ENCODE measurements at regions not wholly inside any gene's neighbourhood (a gene's known extent, or its start where the extent isn't known, plus 50 kb on each side); places are given as distances from the start of the nearest gene placed in this dataset.

DNA sequence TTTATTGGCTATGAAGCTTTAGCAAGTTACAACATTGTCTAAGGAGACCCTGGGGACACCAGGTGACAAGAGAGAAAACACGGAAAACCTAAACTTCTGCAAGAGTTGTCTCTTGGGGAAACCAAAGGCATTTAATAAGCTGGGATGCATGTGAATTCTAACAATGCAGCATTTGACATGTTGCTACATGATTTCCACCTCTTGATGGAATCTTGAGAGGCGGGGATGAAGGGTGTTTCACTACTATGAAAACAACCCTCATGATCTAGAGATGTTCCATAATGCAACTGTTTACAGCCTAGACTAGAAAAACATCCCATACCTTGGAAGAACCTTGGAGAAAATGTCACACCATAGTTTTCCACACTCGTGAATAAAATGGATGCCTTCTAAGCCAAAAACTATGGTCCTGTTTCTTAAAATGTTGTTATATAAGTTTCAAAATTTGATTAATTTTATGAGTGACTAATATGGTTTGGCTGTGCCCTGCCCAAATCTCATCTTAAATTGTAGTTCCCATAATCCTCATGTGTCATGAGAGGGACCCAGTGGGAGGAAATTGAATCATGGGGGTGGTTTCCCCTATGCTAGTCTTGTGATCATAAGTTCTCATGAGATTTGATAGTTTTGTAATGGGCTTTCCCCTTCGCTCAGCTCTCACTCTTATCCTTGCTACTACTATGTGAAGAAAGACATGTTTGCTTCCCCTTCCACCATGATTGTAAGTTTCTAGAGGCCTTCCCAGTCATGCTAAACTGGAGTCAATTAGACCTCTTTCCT, 164.6 kb downstream of the TNFSF13B start:
- H3K4me3 ChIP-seq (ENCODE audit: low read depth, low read length) = no peak overlapping the region
- no peak for DNase-seq (ENCODE audit: low read depth)

DNA sequence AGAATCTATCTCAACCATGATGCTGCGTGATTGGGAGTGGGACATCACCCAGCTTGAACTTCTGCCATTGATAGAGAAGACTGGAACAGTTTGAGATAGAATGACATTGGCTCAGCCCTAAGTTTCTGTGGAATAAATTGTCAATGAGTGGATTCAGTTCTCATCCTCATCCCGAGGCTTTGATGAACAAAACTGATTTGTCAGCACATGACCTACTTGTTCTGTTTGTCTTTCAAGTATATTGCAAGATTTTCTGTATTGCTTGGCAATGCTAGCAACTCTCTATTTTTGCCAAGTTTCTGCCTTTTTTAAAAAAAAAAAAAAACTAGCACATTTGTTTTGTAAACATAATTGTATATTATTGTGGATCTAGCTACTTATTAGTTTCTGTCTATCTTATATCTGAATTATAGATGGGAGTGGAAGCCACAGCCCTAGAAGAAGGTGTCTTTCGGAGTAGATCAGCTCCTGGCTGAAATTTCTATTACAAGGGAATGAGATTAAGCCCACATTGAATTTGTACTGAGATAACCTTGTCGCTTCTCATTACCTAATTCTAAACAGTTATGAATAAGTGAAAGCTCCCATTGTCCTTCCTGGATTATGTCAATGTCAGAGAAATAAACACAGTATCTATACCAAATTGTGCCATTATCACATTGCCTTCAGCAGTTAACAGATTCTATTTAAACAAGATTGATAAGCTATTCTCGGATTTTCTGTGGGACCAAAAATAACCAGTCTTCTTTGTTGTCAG, 166.1 kb downstream of the TNFSF13B start:
- no peak overlapping the region for H3K4me3 ChIP-seq (ENCODE audit: low read depth, low read length)
- DNase-seq (ENCODE audit: low read depth) = no peak

DNA sequence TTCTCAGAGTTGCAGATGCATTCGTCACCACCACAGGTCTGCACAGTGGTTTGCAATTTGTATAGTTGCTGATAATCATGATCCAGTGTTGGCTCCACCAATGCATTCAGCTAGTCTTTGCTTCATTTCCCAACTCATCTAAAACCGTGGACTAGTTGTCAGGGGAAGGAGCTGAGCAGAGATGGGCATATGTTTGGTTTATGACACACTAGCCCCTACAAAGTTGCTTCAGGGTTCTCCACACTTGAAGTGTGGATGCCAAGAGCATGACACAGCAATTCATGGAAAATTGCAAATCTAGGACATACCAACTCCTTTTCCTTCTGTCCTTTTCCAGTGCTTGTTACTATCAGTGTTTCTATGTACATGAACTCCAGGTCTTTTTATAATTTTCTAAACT, 168.0 kb downstream of the TNFSF13B start:
- DNase-seq (ENCODE audit: low read depth) = peak; percentile 24
- H3K4me3 ChIP-seq (ENCODE audit: low read depth, low read length) = no peak overlapping the region

DNA sequence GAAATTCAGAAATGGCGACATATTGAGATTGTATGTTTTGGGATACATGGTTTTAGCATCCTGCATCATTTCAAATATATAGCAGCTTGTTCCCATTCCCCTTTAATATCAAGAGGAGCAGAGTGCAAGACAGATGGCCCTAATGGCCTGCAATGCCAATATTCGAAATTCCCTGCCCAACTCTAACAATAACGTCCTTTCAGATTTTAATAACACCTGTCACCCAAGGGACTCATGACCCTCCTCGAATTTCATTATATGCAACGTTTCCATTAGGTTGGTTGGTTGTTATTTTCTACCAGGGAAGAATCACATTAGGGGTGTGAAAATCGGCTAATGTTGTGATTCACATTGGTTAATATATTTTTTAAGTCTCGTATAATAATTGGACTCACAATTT, 170.0 kb downstream of the TNFSF13B start:
- no peak overlapping the region for H3K4me3 ChIP-seq (ENCODE audit: low read depth, low read length)
- DNase-seq (ENCODE audit: low read depth) = no peak

DNA sequence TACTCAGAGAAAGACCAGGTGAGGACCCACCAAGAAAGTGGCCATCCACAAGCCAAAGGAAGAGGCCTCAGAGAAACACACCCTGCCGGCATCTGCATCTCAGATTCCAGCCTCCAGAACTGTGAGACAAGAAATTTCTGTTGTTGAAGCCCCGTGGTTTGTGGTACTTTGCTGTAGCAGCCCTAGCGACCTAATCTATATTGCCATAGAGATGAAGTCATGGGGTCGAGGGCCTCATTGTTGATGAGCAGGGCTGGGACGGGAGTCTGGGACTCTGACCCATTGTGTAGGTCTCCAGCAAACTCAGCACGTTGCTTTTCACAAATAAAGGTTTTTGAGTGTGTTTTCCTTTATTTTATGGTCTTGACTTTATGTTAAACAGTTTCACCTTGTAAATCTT, 174.9 kb downstream of the TNFSF13B start:
- no peak for DNase-seq (ENCODE audit: low read depth)
- no peak overlapping the region for H3K4me3 ChIP-seq (ENCODE audit: low read depth, low read length)

DNA sequence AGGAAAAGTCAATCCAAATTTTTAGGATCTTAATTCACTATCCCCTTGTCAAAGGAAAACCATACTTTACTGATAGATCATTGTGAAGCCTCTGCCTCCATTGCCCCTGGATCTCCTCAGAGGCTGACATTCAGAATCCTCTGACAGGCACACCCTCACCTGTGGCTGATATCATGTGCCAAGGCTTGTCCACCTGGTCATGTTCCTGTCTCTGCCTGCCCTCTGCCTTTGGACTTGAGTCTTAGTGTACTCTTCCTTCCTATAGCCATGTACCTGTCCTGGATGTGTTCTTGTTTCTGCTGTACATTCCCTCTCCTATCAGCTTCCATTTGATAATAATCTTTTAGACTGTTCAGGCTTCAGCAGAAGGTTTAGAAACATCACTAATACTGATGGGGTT, 179.4 kb downstream of the TNFSF13B start:
- no peak for DNase-seq (ENCODE audit: low read depth)
- H3K4me3 ChIP-seq (ENCODE audit: low read depth, low read length) = no peak overlapping the region

DNA sequence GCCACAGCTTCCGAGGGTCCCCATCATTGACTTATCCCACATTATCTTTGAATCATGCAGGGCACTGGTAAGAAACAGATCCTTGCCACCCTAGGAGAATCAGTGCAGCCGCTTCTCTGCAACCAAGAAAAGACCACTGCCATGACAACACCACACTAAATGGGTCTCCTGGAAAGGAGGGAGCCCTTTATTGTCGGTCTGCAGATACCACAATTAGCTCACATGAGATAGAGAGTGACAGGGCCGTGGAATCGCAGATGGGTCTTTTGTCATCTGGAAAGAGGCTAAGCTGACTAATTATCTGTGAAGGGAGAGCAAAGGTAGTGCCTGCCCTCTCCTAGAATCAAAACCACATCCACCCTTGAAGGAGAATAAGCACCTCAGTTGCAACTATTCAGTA, 178.3 kb upstream of the MYO16 start:
- no peak for DNase-seq (ENCODE audit: low read depth)
- H3K4me3 ChIP-seq (ENCODE audit: low read depth, low read length) = no peak overlapping the region

DNA sequence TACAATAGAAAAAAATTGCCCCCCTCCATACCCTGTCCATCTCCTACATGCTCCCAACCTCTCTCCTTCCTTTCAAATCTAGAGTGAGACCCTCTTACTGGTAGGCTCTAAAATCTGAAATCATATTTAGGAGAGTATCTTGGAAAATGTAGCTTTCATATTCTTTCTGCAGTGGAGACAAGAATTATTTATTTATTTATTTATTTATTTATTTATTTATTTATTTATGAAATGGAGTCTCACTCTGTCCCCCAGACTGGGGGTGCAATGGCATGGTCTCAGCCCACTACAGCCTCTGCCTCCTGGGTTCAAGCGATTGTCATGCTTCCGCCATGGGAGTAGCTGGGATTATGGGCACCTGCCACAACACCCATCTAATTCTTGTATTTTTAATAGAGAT, 174.1 kb upstream of the MYO16 start:
- no peak for DNase-seq (ENCODE audit: low read depth)
- no peak overlapping the region for H3K4me3 ChIP-seq (ENCODE audit: low read depth, low read length)

DNA sequence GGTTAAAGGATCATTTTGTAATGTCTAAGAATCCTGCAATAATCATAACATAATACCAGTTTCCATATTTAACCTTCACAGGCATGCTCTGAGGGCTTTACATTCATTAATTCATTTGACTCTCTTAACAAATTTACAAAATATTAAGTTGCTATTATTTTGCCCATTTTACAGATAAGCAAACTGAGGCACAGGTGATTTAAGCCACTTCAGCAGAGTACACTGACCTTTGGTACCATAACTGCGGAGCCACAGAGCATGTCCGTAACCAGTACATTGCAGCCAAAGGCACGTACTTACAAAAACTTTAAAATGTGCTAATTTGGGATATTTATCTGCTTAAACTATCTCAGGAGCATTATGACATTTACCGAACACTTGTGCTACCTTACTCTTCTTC, 169.4 kb upstream of the MYO16 start:
- DNase-seq (ENCODE audit: low read depth) = no peak

DNA sequence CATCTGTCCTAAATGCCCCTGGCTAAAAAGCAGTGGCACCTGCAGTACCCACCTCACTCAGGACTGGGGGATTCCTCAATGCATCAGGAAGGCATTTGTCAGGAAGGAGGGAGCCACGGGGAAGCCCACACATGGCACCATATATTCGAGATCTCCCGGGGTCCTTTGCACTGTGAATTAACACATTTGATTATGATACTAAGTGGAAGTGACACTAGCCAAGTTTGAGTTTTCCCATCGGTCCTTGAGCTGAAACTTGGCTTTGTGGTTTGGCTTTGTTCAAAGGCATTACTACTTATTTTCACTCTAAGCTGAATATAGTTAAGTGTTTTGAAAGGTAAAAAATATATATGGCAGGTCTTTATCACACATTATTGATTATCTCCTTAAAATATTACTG, 168.7 kb upstream of the MYO16 start:
- H3K4me3 ChIP-seq (ENCODE audit: low read depth, low read length) = no peak overlapping the region
- DNase-seq (ENCODE audit: low read depth) = no peak

More for the DNA sequence above, 169.4 kb upstream of the MYO16 start:
- no peak overlapping the region for H3K4me3 ChIP-seq (ENCODE audit: low read depth, low read length)

DNA sequence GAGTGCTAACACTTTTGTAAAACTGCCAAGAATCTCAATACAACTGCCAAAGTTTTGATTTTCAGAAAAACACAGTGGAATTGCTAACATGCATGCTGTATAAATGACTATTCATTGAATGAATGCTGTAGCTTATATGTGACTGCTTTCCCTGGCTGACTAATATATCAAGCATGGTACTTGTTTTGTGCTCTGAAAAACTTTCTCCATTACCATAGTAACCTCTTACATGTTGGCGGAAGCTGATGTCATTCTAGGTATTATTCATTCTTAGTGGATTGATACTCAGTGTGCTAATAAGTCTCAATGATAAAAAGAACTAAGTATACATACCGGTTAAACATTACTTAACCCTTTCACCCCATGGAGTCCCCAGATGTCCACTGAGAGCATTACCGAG, 166.1 kb upstream of the MYO16 start:
- DNase-seq (ENCODE audit: low read depth) = peak; percentile 84
- H3K4me3 ChIP-seq (ENCODE audit: low read depth, low read length) = no peak overlapping the region

DNA sequence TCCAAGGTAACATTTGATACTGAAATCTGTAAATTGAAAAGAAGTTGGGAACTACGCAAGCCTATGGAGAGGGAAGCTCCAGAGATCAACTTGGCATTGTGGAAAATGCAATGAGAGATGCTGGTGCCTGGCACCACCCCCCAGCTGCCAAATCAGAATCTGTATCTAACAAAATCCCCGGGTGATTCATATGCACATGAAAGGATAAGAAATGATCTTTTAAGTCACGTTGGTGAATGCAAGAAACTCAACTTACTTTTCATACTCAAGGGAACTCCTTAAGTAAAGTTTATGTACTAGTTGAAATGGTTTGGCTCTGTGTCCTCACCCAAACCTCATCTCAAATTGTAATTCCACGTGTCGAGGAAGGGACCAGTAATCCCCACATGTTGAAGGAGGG, 158.5 kb upstream of the MYO16 start:
- no peak for DNase-seq (ENCODE audit: low read depth)
- H3K4me3 ChIP-seq (ENCODE audit: low read depth, low read length) = no peak overlapping the region

DNA sequence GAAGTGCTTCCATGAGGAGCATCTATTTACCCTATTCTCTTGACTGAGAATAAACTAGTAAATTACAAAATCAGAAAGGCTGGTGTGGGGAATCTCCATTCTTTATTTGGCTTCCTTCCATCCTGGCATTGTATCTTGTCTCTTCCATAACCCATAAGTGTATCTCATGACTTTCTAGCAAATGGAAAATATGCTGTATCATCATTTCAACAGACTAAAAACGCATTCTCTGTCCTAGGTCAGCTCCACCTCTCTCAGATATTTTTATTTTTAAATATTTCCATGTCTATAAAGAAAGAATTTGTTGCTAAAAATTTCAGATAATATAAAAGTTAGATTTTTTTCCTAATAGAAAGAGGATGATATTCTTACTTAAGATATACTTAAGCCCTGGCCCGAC, 154.2 kb upstream of the MYO16 start:
- H3K4me3 ChIP-seq (ENCODE audit: low read depth, low read length) = no peak overlapping the region
- no peak for DNase-seq (ENCODE audit: low read depth)

DNA sequence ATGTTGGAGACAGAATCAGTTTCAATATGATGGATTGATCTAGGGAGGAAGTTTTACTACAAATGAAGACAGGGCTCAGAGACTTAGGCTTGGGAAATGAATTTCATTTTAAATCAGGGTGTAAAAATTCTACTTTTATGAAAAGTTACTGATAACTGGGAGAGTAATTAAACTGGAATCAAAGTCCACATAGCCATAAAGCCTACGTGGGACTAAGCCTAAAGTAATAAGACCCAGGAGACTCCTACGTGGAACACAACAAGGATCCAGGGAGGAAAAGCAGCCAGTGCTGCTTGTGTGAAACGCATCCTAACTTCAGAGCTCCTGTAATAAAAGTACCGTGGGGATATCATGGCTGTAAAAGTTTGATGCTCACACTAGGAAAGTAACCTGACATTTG, 152.0 kb upstream of the MYO16 start:
- no peak overlapping the region for H3K4me3 ChIP-seq (ENCODE audit: low read depth, low read length)
- no peak for DNase-seq (ENCODE audit: low read depth)

DNA sequence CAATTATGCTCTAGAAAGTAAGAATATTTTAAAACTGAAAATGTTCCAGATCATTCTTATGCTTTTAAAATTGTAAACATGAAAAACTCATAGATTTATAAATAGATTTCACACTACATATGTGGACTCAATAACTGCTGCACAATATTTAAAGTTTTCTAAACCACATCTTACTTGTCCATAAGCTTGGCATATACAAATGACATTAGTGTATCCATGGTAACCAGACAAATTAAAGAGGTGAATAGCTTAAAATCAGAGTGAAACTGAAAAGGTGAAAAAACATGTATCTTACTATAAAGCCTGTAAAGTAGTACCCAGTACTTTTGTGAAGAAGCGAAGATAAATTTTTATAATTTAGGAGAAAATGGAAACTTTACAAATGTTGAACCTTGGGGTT, 151.2 kb upstream of the MYO16 start:
- DNase-seq (ENCODE audit: low read depth) = no peak
- H3K4me3 ChIP-seq (ENCODE audit: low read depth, low read length) = no peak overlapping the region

DNA sequence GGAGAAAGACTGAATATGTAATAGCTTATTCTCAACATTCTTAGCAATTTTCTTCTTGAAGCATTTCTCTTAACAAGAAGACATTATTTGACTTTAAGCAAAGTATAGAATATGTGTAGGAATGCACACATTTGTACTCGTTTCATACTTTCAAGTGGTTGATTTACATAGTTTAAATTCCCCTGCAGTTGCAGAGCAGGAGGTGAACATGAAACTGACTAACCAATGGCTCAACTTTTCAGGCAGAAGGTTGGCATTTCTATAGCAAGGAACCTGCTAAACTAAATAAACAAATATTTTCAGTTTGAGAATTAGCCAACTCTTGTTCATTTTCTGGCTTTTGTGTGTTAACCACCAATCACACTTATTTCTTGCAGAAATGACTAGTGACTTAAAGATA, 145.4 kb upstream of the MYO16 start:
- no peak for DNase-seq (ENCODE audit: low read depth)
- no peak overlapping the region for H3K4me3 ChIP-seq (ENCODE audit: low read depth, low read length)

DNA sequence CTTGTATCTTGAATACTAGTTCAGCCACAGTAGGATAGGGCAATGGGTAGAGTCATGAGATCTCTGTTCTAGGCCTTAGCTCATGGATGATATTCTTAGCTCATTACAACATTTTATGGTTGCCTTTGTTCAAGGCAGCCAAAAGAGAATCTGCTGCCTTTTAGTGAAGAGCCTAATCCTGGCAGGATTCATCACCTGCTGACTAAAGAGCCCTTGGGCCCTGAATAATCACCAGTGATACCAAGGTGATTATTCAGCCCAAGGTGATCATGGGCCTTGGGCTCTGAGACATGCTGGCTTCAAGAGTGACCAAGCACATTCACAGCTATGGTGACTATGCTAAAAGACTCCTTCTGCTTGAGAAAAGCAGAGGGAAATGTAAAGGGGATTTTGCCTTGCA, 143.3 kb upstream of the MYO16 start:
- H3K4me3 ChIP-seq (ENCODE audit: low read depth, low read length) = no peak overlapping the region
- no peak for DNase-seq (ENCODE audit: low read depth)

DNA sequence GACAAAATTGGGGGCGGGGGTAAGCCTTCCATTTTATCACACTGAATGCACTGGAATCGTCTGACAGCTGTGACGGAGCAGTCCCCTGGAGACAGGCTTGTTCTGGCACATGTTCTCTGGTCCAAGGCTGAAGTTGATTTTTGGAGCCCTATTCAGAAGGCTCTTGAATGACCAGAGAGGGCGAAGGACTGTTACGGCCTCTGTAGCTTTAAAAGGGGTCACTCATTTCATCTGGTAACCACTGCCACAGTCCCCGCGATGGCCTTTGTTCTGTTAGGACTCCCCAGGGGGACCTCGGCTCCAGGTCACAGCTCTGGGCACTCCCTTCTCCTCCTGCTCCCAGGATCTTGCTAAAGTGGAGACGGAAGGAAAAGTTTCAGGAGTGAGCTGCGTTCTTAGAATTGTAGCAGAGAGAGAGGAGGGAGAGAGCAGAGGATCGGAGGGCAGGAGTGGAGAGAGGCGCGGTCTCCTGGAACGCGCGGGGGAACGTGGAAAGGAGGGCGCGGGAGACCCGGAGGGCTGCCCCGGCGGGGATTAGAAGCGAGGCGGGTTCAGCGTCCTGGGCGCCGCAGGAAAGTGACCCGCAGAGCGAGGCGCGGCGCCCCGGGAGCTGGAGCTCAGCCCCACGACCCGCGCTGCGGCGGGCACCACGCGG, 134.3 kb upstream of the MYO16 start:
- DNase-seq (ENCODE audit: low read depth) = no peak
- peak overlapping the region; percentile 21 for H3K4me3 ChIP-seq (ENCODE audit: low read depth, low read length)

DNA sequence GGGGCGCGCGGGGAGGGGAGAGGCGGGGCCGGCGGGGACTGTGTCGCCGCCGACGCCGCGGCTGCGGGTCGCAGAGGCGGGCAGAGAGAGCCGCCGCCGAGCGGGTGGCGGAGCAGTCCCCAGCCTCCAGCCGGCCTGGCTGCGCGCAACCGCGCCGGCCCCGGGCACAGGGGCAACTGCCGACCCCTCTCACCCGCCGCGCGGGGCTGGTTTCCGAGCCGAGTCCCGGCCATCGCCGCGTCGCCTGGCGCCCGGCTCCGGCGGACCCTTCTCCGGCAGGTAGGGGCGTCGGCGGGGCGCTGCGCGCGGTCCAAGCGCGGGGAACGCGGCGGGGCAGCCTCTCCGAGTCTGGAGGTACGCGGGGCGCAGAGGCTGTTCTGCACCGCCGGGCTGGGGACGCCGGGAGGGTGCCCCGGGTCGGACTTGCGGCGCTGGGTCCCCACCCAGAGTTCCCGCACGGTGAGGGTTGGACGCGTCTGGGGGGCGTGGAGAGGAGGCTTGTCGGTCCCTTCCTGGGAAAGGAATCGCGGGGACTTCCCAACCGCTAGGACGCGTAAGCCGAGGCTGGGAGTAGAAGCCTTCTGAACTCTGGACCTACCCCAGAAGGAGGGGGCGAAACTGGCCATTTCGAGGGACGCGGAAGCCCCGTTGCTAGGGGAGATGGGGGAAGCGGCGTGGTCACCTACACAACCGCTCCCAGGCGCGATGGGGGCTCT, 133.6 kb upstream of the MYO16 start:
- H3K4me3 ChIP-seq (ENCODE audit: low read depth, low read length) = peak overlapping the region; percentile 33
- no peak for DNase-seq (ENCODE audit: low read depth)

Data from skeletal muscle cell (primary cell).